LoVo (cell line): ENCODE measurements at regions not wholly inside any gene's neighbourhood (a gene's known extent, or its start where the extent isn't known, plus 50 kb on each side); places are given as distances from the start of the nearest gene placed in this dataset.
"Not testable (repeated sequence)": the region's sequence is repeated elsewhere in the genome, so short reads cannot be mapped to it uniquely, and the experiment has no call there.

ENCODE experiments used
- DNase-seq: peaks from one replicate; pipeline ENCODE4 v3.0.0-alpha.2; 2016; ENCODE audit warnings: low spot score

- no peak for DNase-seq
These were observed 151.6 kb downstream of the SLITRK1 start for GRCh38 chr13:83730674-83731073.

- no peak for DNase-seq
These were observed 159.8 kb downstream of the SLITRK1 start for GRCh38 chr13:83722443-83722842.

GRCh38 chr13:83716121-83716520, 166.2 kb downstream of the SLITRK1 start:
- no peak for DNase-seq

- DNase-seq = no peak
These were observed 168.0 kb downstream of the SLITRK1 start for GRCh38 chr13:83714236-83714635.

- DNase-seq = no peak
These were observed 172.2 kb downstream of the SLITRK1 start for GRCh38 chr13:83710133-83710515.

GRCh38 chr13:83709426-83710132, 172.7 kb downstream of the SLITRK1 start:
- no peak for DNase-seq

GRCh38 chr13:83702021-83702420, 180.3 kb downstream of the SLITRK1 start:
- no peak for DNase-seq

- no peak for DNase-seq
These were observed 189.5 kb downstream of the SLITRK1 start for GRCh38 chr13:83692800-83693199.

- no peak for DNase-seq
These were observed 190.3 kb downstream of the SLITRK1 start for GRCh38 chr13:83691966-83692365.

GRCh38 chr13:83681547-83681946, 200.7 kb downstream of the SLITRK1 start:
- DNase-seq = no peak

- no peak for DNase-seq
These were observed 204.3 kb downstream of the SLITRK1 start for GRCh38 chr13:83677985-83678384.

- no peak for DNase-seq
These were observed 209.7 kb downstream of the SLITRK1 start for GRCh38 chr13:83672612-83673011.

- DNase-seq = no peak
These were observed 214.7 kb downstream of the SLITRK1 start for GRCh38 chr13:83667606-83668005.

- DNase-seq = no peak
These were observed 216.1 kb downstream of the SLITRK1 start for GRCh38 chr13:83666141-83666540.

- DNase-seq = no peak
These were observed 225.0 kb downstream of the SLITRK1 start for GRCh38 chr13:83657281-83657680.

GRCh38 chr13:83642617-83643016, 239.7 kb downstream of the SLITRK1 start:
- not testable (repeated sequence) for DNase-seq

- no peak for DNase-seq
These were observed 247.7 kb downstream of the SLITRK1 start for GRCh38 chr13:83634601-83635000.

- no peak for DNase-seq
These were observed 248.5 kb downstream of the SLITRK1 start for GRCh38 chr13:83633746-83634145.

- no peak for DNase-seq
These were observed 259.9 kb downstream of the SLITRK1 start for GRCh38 chr13:83622422-83622784.

GRCh38 chr13:83621765-83622421, 260.4 kb downstream of the SLITRK1 start:
- no peak for DNase-seq

GRCh38 chr13:83620530-83621220, 261.6 kb downstream of the SLITRK1 start:
- no peak for DNase-seq

- no peak for DNase-seq
These were observed 263.3 kb downstream of the SLITRK1 start for GRCh38 chr13:83618966-83619365.

GRCh38 chr13:83613524-83613923, 268.8 kb downstream of the SLITRK1 start:
- DNase-seq = no peak
